ENCODE measurements at regions not wholly inside any gene's neighbourhood (a gene's known extent, or its start where the extent isn't known, plus 50 kb on each side); places are given as distances from the start of the nearest gene placed in this dataset.

DNA sequence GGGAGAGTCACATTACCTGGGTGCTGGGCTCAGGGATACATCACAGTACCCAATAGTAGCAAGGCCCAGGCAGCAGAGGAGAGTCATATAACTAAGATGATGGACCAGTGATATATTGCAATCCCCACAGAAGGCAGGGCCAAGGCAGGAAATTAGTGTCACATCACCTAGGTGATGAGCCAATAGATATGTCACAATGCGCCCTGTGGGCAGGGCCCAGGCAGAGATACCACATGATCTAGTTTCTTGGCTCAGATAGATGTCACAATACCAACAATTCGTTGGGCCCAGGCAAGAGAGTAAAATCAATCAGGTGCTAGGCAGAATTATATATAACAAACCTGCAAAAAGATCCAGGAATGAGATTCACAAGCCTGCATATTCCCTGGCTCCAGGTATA is 2111.5 kb downstream of the TP53TG3F start:
- DNase-seq (ENCODE audit: low read depth, low spot score) (no peak), ATAC-seq (no peak)
- Histone ChIP-seq H3K27me3 (ENCODE audit: control insufficient read depth, insufficient read depth, low read length) (no peaks in the 10 kb centered on the region), H3K27ac (ENCODE audit: low read length) (no peak overlapping the region), H3K9me3 (ENCODE audit: control insufficient read depth, insufficient read depth, low read depth, low read length) (no peaks in the 10 kb centered on the region), H3K4me1 (ENCODE audit: control insufficient read depth, insufficient read depth, low read length) (no peaks in the 10 kb centered on the region), H3K4me3 (ENCODE audit: low read depth in 2 of 2, low read length in 2 of 2) (no peak overlapping the region), H3K36me3 (ENCODE audit: control insufficient read depth, insufficient read depth, low read length) (no peaks in the 10 kb centered on the region)
- intact Hi-C loops (cut with micrococcal nuclease; ENCODE audit: unreplicated experiment) = no loop called here
- POLR2A ChIA-PET = no interaction called here
- CTCF ChIA-PET = no interaction called here
- no TSS peak for BruUV-seq (replicated peaks)
- TF ChIP-seq TCF7L2 (IDR thresholded peaks at IDR 0.05; ENCODE audit: low read depth, low read length) (no peak), POLR2AphosphoS5 (IDR thresholded peaks at IDR 0.05; ENCODE audit: low read depth, low read length) (no peak), SIN3A (IDR thresholded peaks at IDR 0.05; ENCODE audit: borderline replicate concordance, insufficient read depth, low read depth, low read length) (no peak)
- TF ChIP-seq, protein P1, sequence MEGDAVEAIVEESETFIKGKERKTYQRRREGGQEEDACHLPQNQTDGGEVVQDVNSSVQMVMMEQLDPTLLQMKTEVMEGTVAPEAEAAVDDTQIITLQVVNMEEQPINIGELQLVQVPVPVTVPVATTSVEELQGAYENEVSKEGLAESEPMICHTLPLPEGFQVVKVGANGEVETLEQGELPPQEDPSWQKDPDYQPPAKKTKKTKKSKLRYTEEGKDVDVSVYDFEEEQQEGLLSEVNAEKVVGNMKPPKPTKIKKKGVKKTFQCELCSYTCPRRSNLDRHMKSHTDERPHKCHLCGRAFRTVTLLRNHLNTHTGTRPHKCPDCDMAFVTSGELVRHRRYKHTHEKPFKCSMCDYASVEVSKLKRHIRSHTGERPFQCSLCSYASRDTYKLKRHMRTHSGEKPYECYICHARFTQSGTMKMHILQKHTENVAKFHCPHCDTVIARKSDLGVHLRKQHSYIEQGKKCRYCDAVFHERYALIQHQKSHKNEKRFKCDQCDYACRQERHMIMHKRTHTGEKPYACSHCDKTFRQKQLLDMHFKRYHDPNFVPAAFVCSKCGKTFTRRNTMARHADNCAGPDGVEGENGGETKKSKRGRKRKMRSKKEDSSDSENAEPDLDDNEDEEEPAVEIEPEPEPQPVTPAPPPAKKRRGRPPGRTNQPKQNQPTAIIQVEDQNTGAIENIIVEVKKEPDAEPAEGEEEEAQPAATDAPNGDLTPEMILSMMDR (IDR thresholded peaks at IDR 0.05) = no peak
- TF ChIP-seq, protein P2, sequence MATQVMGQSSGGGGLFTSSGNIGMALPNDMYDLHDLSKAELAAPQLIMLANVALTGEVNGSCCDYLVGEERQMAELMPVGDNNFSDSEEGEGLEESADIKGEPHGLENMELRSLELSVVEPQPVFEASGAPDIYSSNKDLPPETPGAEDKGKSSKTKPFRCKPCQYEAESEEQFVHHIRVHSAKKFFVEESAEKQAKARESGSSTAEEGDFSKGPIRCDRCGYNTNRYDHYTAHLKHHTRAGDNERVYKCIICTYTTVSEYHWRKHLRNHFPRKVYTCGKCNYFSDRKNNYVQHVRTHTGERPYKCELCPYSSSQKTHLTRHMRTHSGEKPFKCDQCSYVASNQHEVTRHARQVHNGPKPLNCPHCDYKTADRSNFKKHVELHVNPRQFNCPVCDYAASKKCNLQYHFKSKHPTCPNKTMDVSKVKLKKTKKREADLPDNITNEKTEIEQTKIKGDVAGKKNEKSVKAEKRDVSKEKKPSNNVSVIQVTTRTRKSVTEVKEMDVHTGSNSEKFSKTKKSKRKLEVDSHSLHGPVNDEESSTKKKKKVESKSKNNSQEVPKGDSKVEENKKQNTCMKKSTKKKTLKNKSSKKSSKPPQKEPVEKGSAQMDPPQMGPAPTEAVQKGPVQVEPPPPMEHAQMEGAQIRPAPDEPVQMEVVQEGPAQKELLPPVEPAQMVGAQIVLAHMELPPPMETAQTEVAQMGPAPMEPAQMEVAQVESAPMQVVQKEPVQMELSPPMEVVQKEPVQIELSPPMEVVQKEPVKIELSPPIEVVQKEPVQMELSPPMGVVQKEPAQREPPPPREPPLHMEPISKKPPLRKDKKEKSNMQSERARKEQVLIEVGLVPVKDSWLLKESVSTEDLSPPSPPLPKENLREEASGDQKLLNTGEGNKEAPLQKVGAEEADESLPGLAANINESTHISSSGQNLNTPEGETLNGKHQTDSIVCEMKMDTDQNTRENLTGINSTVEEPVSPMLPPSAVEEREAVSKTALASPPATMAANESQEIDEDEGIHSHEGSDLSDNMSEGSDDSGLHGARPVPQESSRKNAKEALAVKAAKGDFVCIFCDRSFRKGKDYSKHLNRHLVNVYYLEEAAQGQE (IDR thresholded peaks at IDR 0.05; ENCODE audit: insufficient read depth in 1 of 2, low read depth in 2 of 2, low read length in 1 of 2) = no peak
- in situ Hi-C loops (cut with HindIII; ENCODE audit: low pct_unique_long_range_greater_than_20kb, low sequenced_read_pairs) = no loop called here

DNA sequence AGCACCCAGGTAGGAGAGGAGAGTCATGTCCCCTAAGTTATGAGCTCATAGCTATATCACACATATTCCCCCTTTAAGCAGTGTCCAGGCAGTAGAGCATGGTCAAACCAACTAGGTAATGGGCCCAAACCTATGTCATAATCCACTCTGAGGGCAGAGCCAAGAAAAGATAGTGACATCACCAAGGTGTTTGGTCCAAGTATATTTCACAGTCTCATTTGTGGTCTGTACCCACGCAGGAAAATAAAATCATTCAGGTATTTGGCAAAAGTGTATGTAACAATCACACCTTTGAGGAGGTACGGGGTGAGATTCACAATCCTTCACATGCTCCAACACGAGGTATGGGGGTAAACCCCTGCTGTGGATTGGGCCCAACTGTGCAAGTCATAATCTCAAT is 2112.8 kb downstream of the TP53TG3F start:
- Histone ChIP-seq H3K27ac (ENCODE audit: low read length) (no peak overlapping the region), H3K9me3 (ENCODE audit: control insufficient read depth, insufficient read depth, low read depth, low read length) (no peaks in the 10 kb centered on the region), H3K27me3 (ENCODE audit: control insufficient read depth, insufficient read depth, low read length) (no peaks in the 10 kb centered on the region), H3K4me3 (ENCODE audit: low read depth in 2 of 2, low read length in 2 of 2) (no peak overlapping the region), H3K36me3 (ENCODE audit: control insufficient read depth, insufficient read depth, low read length) (no peaks in the 10 kb centered on the region), H3K4me1 (ENCODE audit: control insufficient read depth, insufficient read depth, low read length) (no peaks in the 10 kb centered on the region)
- ATAC-seq (no peak), DNase-seq (ENCODE audit: low read depth, low spot score) (no peak)
- ChIA-PET CTCF (no interaction called here), POLR2A (no interaction called here)
- TF ChIP-seq SIN3A (IDR thresholded peaks at IDR 0.05; ENCODE audit: borderline replicate concordance, insufficient read depth, low read depth, low read length) = no peak
- no peak for TF ChIP-seq POLR2AphosphoS5 (IDR thresholded peaks at IDR 0.05; ENCODE audit: low read depth, low read length)
- TF ChIP-seq, protein P1 (IDR thresholded peaks at IDR 0.05) = no peak
- TF ChIP-seq TCF7L2 (IDR thresholded peaks at IDR 0.05; ENCODE audit: low read depth, low read length) = no peak
- TF ChIP-seq, protein P2 (IDR thresholded peaks at IDR 0.05; ENCODE audit: insufficient read depth in 1 of 2, low read depth in 2 of 2, low read length in 1 of 2) = no peak
- in situ Hi-C loops (cut with HindIII; ENCODE audit: low pct_unique_long_range_greater_than_20kb, low sequenced_read_pairs) (no loop called here), intact Hi-C loops (cut with micrococcal nuclease; ENCODE audit: unreplicated experiment) (no loop called here)
- no TSS peak for BruUV-seq (replicated peaks)

Data from Panc1 (cell line).